AG04450 (cell line): ENCODE measurements at regions not wholly inside any gene's neighbourhood (a gene's known extent, or its start where the extent isn't known, plus 50 kb on each side); places are given as distances from the start of the nearest gene placed in this dataset.

Experiments used
- CTCF ChIA-PET: fragments of 300-600, 350-600 bp; formaldehyde crosslinking; extraction: SDS; loops from one replicate; lab custom pipeline; 2022; ENCODE audit warnings: antibody characterized with exemption, inconsistent platforms; lab: Charles Lee
- POLR2A ChIA-PET: fragments of 350-600 bp; formaldehyde crosslinking; extraction: SDS; loops from one replicate; lab custom pipeline; 2021; ENCODE audit warnings: antibody characterized with exemption, inconsistent platforms; lab: Yijun Ruan, JAX
- DNase-seq: peaks from one replicate; pipeline ENCODE4 v3.0.0-alpha.2; 2011; ENCODE audit warnings: low read depth, low spot score
- H3K27ac ChIP-seq: one replicate; pipeline ENCODE4 v1.5.1; 2012; ENCODE audit warnings: low read depth, low read length, control low read depth
- H3K27me3 ChIP-seq: one replicate; pipeline ENCODE4 v1.6.0; 2012; ENCODE audit warnings: low read length; ENCODE audit not compliant: control insufficient read depth, insufficient read depth
- H3K4me3 ChIP-seq: 2 replicates; pipeline ENCODE4 v1.5.1; 2011; ENCODE audit warnings: mild to moderate bottlenecking, low read depth, low read length, control low read depth
- H3K9me3 ChIP-seq: 2 replicates; pipeline ENCODE4 v1.5.1; 2012; ENCODE audit warnings: low read length; ENCODE audit not compliant: control insufficient read depth, insufficient read depth
- TF ChIP-seq, protein P1 (sequence below): IDR thresholded peaks from 2 replicates; pipeline ENCODE4 v1.5.1; 2011; ENCODE audit warnings: low read depth, low read length, control low read depth, inconsistent platforms

DNA sequence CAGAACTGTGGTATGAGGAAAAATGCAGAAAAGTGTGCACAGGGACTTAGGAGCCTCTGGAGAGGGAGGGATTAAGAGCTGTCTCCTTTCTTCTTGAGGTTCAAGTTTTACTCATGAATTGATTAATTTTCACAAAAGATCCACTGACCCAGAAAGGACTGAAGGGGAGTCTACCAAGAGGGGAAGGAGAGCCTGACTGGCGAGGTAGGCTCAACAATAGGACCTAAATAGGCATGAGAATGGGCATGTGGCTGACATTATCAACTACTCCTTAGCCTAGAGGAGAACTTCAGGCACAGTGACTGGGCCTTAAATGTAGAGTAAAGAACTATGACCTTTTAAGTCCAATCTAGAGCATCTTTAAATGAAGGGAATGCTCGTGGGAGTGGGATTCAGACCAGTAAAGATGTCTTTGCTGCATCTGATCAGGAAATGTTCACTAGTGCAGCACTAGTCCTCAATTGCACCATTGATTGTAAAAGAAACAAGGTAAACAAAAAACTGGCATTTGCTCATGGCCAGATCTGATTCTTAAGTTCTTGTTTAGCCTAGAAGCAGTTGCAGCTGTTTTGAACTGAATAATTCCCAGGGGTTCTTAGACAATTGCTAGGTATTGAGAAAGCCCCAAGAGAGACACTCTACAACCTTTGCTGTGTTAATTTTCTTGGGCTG is 135.6 kb downstream of the RAB38 start:
- POLR2A ChIA-PET, result no interaction called here
- CTCF ChIA-PET, result interaction anchor here (1.5 kb wide), 1 partner anchor 23 kb away, joined by 7 read pairs; no protein-coding TSS in a partner anchor

DNA sequence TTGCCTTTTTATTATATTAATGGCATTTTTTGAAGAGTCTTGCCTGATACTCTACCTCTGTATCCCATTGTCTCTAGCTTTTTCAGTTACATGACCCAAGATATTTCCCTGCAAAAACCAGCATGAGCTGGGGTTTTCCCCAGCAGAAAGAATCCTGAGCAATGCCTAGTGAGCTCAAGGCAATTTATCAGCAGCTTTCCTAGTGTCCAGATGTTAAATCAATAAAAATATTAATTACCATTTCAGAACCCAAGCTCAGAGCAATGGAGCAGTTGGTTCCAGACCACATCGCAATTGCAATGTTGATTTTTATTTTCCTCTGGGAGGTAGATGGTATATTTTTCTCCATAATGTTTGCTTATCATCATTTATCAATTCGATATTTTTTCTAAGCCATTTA is 137.2 kb downstream of the RAB38 start:
- Histone ChIP-seq H3K27me3 (no peaks in the 10 kb centered on the region), H3K4me3 (no peak overlapping the region), H3K9me3 (no peaks in the 10 kb centered on the region), H3K27ac (no peak overlapping the region)
- ChIA-PET CTCF (interaction anchor here (0.9 kb wide), 1 partner anchor 21 kb away, joined by 4 read pairs; no protein-coding TSS in a partner anchor), POLR2A (no interaction called here)
- TF ChIP-seq, protein P1, sequence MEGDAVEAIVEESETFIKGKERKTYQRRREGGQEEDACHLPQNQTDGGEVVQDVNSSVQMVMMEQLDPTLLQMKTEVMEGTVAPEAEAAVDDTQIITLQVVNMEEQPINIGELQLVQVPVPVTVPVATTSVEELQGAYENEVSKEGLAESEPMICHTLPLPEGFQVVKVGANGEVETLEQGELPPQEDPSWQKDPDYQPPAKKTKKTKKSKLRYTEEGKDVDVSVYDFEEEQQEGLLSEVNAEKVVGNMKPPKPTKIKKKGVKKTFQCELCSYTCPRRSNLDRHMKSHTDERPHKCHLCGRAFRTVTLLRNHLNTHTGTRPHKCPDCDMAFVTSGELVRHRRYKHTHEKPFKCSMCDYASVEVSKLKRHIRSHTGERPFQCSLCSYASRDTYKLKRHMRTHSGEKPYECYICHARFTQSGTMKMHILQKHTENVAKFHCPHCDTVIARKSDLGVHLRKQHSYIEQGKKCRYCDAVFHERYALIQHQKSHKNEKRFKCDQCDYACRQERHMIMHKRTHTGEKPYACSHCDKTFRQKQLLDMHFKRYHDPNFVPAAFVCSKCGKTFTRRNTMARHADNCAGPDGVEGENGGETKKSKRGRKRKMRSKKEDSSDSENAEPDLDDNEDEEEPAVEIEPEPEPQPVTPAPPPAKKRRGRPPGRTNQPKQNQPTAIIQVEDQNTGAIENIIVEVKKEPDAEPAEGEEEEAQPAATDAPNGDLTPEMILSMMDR, result no peak
- no peak for DNase-seq

More for the DNA sequence above, 135.6 kb downstream of the RAB38 start:
- DNase-seq, result no peak
- H3K4me3 ChIP-seq, result no peak overlapping the region
- H3K9me3 ChIP-seq, result no peaks in the 10 kb centered on the region
- H3K27ac ChIP-seq, result no peak overlapping the region
- TF ChIP-seq, protein P1, result no peak
- H3K27me3 ChIP-seq, result no peaks in the 10 kb centered on the region

DNA sequence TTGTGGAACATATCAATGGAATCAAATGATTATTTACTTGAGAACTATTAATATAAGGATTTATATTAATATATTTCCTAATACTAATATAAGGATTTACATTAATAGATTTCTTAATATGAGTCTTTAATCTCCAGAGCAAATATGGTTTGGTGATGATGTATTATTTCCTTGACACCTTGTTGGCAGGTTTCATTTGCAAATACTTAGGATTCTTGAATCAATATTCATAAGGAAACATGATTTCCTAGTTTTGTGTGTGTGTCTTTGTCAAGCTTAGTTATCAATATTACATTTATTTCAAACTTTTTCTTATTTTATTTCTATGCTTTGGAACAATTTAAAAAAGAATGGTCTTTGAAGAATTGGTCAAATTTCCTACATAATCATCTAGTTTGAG is 138.5 kb downstream of the RAB38 start:
- no peak overlapping the region for H3K4me3 ChIP-seq
- ChIA-PET CTCF (no interaction called here), POLR2A (no interaction called here)
- TF ChIP-seq, protein P1, result no peak
- H3K9me3 ChIP-seq, result no peaks in the 10 kb centered on the region
- DNase-seq, result no peak
- H3K27ac ChIP-seq, result no peak overlapping the region
- no peaks in the 10 kb centered on the region for H3K27me3 ChIP-seq

DNA sequence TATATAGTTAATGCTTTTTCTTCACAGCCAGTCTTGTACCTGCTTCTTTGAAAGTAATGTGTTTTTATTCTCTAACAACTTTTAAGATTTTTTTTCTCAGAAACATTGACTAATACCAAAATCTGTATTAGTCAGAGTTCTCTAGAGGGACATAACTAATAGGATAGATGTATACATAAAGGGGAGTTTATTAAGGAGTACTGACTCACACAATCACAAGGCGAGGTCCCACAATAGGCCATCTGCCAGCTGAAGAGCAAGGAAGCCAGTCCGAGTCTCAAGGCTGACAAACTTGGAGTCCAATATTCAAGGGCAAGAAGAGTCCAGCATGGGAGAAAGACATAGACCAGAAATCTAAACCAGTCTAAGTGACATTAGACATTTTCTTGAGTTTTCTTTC is 140.0 kb downstream of the RAB38 start:
- POLR2A ChIA-PET, result no interaction called here
- no peaks in the 10 kb centered on the region for H3K9me3 ChIP-seq
- no peak overlapping the region for H3K4me3 ChIP-seq
- TF ChIP-seq, protein P1, result no peak
- no peaks in the 10 kb centered on the region for H3K27me3 ChIP-seq
- no peak for DNase-seq
- CTCF ChIA-PET, result no interaction called here
- no peak overlapping the region for H3K27ac ChIP-seq

DNA sequence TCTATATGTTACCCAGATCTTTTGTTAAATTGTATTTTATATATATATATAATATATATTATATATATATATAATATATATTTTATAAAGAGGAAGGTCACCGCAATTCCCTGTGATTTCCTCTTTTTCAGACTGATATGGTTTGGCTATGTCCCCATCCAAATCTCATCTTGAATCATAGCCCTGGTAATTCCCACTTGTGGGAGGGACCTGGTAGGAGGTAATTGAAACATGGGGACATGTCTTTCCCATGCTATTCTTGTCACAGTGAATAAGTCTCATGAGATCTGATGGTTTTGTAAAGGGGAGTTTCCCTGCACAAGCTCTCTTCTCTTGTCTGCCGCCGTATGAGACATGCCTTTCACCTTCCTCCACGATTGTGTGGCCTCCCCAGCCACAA is 157.6 kb downstream of the RAB38 start:
- POLR2A ChIA-PET, result no interaction called here
- H3K9me3 ChIP-seq, result no peaks in the 10 kb centered on the region
- H3K27ac ChIP-seq, result no peak overlapping the region
- TF ChIP-seq, protein P1, result no peak
- DNase-seq, result no peak
- no peak overlapping the region for H3K4me3 ChIP-seq
- CTCF ChIA-PET, result interaction anchor here (0.6 to 5.5 kb wide), 10 partner anchors 45 to 637 kb away, joined by 3 to 169 read pairs (median 7); partner anchors contain the start of gene RAB38
- no peaks in the 10 kb centered on the region for H3K27me3 ChIP-seq
